GM21360 (cell line): ENCODE measurements at regions not wholly inside any gene's neighbourhood (a gene's known extent, or its start where the extent isn't known, plus 50 kb on each side); places are given as distances from the start of the nearest gene placed in this dataset.
A peak's percentile ranks its signal among the peaks of the same experiment; 100 is the strongest.
"Not testable (repeated sequence)": the region's sequence is repeated elsewhere in the genome, so short reads cannot be mapped to it uniquely, and the experiment has no call there.

Experiments
- ATAC-seq: cut with Tn5 transposase; IDR thresholded peaks from one replicate; pipeline ENCODE4 v1.9.1; 2021; ENCODE audit warnings: mild to moderate bottlenecking, moderate library complexity; ENCODE audit not compliant: unreplicated experiment

DNA sequence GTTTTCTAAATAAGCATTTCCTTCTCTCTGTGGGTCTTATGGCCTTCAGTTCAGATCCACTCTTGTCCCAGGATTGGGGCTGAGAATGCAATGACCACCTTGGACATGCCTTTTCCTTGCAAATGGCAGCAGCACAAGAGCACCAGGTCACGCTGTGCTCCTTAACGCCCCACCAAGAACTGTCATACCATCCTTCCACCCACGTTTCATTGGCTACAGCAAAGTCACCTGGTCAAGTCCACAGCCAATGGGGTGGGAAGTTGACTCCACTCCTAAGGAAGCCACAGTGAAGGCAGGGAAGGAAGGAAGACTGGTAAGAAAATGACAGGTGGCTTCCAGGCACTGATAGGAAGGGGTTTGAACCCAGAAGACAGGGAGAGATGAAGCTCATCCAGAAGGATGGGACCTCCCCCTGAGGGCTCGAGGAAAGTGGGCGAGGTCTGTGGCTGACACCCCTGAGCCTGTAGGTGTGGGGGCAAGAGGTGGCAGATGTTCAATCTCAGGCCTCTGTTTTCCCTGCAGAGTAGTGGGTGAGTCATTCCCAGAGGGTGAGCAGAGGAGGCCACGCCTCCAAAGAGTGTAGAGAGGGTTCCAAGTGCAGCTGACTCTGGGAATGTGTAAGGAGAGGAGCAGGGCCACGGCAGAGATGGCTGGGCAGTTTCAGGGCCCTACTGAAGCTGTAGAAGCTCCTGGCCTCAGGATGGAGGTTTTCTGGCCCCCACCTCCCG, 113.5 kb upstream of the VRK1 start:
- no peak for ATAC-seq

DNA sequence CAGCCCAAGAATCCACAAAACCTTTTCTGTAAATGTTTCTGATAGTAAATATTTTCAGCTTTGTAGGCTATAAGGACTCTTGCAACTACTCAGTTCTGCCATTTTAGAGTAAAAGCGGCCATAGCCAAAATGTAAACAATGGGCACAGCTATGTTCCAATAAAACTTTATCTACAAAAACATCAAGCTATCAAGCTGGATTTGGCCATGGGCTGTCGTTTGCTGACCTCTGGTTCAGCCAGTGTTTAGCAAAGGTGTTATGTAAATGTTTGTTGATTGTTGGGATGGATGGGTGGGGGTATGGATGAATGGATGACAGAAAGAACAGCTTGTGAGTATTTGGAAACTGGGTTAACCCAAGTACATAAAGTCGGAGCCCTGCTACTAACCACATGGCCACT, 111.1 kb upstream of the VRK1 start:
- no peak for ATAC-seq

DNA sequence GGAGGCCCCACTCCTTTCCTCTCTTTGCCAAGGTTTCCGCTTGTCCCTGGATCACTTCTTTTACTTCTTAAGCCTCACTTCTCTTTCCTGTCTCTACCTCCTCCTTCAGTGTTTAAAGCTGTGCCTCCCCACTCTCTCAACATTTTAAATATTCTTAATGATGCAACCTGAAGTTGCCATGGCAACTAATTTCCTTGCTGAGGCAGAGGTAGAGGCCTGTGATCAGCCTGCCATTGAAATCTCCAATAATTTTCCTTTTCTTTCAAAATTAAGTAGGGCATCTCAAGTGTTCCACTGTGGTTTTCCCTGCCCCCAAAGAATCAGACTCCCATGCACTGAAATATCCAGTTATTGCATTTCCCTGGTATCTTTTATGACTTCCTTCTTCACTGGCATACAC, 108.6 kb upstream of the VRK1 start:
- ATAC-seq = no peak

DNA sequence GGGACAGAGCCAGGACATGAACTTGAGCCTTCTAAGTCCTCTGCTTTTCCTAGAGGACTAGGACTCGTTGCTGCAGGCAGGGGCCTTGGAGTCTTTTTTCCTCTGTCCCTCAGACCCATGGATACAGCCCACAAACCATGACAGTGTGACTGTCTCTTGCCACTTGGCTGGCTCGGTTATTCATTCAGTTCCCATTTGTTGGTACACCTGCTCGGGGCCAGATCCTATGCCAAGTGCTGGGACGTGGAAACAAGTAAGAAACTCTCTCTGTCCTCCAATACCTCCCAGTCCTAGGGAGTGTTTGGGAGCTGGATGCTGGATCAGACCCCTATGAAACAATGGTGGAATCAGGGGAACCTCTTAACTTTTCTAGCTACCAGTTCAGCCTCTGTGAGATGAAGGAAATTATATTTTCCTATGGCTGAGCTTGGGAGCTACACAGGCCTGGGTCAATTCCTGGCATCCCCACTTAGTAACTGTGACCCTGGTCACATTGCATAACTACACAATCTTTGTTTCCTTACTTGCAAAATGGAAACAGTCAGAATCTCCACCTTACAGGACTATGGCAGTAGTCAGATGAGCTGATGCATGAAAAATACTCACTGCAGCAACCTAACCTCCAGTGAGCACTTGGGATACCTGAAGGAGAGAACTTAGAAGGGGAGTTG, 106.3 kb upstream of the VRK1 start:
- no peak for ATAC-seq

DNA sequence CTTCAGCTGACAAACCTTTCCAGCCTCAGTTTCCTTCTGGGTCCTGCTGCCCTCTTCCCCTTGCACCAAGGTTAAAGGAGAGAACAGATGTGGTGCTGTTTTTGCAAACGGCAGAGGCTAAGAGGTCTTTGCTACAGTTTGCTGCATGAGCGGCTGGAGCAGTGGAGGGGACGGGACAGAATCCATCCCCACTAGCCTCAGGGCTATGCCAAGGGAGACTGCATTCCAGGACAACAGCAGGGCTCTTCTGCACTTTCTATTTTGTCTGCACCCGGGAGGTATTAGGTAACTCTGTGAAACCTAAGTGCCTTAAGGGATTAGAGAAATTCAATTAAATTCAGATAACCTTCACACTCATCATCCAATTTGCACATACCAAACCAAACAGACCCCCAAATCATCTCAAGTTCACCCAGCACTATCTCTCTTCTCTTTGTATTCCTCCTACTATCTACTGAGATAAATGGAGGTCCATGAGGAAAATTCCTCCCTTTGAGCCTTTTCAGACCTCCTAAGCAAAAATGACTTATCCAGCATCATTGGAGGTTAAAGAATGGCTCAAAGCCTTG, 103.8 kb upstream of the VRK1 start:
- ATAC-seq = no peak

DNA sequence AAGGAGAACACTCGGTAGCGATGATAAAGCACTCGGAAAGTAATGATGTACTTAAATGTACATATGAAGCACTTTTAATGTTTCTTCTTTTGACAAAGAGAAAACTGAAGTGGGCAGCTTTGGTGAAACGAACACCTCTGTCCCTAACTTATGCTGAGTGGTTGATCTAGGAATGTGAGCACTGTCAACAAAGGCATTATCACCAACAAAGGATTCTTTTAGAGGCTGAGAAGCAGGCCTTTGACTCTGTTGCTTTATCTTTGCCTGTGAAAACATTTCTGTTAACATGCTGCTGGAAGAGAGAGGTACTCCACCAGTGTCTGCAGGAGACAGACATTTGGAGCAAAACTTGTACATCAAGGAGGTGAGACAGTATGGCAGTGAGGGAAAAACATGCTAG, 103.2 kb upstream of the VRK1 start:
- ATAC-seq = no peak

DNA sequence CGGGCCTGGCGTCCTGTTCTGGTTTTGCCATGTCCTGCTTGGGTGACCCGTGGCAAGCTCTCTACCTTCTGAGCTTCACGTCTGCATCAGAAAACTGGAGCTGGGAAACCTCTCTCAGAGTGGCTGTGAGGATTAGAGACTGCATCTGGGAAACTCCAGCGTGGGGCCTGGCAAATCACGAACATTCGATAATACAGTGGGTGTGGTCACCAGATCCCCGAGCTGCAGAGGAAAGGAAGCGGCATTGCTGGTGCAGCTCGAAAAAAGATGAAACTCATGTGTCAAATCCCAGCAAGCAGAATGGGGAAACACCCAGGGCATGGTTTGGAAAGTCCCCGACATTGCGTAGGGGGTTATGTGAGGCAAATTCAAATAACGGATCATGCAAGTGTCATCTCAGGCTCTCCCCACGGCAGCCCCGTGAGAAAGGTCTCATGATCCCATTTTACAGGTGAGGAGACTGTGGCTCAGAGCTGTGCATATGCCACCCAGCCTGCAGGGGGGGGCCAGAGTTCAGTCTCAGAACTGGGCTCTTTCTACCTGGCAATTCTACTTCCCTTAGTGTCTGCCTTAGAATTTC, 98.1 kb upstream of the VRK1 start:
- peak; percentile 87 for ATAC-seq

DNA sequence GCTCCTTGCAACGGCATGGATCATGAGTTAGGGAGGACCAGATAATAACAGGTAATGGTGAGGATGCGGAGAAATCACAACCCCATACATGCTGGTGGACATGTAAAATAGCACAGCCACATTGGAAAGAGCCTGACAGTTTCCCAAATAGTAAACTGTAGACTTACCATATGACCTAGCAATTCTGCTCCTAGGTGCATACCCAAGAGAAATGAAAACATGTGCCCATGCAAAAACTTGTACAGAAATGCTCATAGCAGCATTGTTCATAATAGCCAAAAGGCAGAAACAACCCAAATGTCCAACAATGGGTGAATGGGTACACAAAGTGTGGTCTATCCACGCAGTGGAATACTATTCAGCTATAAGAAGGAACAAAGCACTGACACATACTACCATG, 97.5 kb upstream of the VRK1 start:
- no peak for ATAC-seq

DNA sequence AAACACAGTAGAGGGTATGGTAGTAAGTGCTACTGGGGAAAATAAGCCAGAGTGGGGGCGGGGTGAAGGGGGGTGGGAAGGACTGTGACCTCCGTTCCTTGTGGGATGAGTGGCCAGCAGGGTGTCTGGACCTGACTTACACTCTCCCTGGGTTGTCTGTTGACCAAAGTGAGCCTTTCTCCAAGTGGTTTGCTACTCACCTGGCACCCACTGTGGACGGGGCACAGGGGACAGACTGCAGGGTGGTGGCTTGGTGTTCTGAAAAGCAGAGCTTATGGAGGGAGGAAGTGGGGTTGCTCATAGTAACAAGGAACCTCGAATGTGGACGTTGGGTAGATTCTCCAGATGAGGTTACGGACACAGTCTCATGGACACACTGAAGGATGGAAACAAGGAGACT, 94.4 kb upstream of the VRK1 start:
- no peak for ATAC-seq

DNA sequence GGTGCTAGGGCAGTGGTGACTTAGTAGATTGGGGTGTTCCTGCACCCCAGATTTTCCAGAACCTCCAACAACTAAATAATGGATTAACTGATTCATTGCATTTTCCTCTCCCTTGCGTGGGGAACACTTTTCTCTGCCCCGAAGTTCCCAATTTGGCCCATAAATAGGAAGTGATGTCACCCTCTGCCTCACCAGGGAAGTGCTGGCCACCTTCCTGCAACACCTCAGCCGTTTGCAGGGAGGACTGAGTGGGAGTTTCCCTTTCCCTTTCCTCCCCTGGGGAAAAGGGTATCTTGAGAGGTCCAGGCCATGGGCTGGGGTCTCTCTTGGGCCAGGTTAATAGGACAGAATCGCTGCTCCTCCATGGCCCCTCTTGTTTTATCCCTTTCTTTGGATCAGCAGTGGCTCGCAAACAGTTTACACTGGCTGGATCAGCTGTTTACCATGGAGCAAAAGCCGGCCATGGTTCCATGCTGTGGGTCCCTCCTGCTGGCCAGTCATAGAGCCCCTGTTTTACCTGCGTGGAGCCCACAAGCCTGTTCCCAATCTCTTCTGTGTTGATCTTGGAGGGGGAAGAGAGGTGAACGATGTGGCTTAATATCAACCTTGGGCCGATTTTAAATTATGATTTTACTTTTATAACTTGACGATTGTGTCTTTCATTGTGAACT, 91.6 kb upstream of the VRK1 start:
- ATAC-seq = no peak

DNA sequence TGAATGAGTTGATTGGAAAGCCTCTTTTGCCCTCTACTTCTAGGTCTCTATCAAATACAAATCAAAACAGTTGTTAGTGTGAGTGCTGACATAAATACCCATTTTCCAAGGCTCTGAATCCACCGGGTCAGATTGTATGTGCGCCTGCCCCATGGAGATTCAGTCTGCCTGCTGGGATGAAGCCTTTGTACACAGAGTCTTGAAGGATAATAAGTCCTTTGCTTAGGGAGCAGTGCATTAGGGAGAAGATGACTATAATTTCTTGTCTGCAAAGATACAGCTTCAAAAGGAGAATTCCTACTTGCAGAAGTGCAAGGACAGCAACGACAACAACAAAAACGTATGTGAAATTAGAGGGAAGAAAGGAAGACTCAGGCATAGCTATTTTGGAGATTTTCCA, 90.3 kb upstream of the VRK1 start:
- no peak for ATAC-seq

DNA sequence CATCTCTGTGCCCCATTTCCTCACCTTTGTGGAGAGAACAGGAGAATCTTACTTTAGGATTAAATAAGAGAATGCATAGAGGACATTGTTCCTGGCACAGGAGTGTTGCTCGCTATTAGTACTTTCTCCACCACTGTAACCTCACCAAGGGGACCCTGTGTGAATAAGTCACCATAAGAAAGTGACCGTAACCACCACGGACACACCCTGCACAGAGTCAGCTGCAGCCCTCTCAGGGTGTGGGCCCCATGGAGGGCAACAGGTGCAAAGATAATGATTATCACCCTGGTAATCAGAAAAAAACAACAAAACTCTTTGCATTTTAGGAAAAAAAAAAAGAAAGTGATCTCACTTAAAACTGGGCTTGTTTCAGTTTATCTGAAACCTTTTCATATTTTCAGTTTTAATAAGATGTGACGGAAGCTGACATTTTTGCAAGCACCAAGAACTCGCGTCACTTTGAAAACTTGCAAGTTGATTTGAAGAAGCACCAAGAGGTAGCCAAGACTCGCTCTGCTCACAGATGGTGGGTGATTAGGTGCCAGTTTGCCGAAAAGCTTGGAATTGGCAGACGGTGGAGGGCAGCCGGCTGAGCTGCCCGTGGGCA, 87.0 kb upstream of the VRK1 start:
- peak; percentile 48 for ATAC-seq

DNA sequence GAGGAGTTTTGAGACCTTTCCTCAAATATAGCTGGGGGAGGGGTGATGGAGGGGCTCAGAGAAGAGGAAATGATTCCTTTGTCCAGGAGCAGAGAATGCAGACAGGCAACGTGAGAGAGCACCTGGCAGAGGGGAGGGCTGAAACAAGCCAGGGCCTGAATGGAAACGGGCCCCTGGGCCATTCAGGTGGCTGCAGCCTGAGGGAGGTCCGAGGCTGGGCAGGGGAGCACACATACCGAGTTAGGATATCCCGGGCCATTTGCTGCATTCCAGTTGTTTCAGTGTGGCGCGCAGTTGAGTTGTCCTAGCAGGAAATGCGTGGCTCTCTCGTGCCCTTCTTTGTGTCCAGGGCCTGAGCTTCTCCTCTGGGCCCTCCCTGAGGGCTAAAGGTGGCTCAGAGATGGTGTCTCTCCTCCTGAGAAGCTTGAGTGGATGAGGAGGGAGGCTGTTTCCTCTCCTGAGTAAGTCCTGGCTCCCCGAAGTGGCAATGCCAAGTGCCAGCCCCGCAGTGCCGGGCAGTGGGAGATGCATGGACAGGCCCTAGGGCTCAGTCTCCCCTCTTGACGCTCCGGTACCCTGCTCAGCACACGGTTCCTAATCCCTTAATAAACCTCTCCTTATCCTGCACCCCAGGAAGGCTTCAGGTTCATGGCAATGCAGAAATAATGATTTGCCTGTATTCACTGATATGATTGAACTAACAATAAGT, 85.5 kb upstream of the VRK1 start:
- ATAC-seq = no peak

DNA sequence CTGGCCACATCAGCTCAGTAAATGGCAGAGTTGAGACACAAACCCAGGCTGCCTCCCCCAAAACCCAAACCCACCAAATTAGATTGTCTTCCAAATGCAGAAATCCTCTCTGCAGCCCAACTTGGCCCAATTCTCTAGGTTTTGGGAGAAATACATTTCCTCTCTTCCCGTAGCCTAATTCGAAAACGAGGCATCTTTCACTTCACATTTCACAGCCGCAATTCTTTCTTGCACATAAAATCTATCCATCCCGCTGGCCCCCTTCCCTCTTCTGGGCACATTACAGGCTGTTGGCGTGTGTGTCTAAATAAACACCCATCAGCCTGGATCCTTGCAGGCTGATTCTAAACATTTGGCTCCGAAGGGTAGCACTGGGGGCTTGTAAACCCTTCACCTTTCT, 83.8 kb upstream of the VRK1 start:
- no peak for ATAC-seq

DNA sequence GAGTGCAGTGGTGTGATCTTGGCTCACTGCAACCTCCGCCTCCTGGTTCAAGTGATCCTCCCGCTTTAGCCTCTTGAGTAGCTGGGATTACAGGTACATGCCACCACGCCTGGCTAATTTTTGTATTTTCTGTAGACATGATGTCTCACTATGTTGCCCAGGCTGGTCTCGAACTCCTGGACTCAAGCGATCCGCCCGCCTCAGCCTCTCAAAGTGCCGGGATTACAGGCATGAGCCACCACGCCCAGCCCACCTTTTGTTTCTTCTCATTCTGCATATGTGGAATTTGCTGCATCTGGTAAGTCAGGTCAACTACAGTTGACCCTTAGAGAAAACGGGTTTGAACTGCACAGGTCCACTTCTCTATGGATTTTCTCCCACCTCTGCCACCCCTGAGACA, 82.6 kb upstream of the VRK1 start:
- not testable (repeated sequence) for ATAC-seq

DNA sequence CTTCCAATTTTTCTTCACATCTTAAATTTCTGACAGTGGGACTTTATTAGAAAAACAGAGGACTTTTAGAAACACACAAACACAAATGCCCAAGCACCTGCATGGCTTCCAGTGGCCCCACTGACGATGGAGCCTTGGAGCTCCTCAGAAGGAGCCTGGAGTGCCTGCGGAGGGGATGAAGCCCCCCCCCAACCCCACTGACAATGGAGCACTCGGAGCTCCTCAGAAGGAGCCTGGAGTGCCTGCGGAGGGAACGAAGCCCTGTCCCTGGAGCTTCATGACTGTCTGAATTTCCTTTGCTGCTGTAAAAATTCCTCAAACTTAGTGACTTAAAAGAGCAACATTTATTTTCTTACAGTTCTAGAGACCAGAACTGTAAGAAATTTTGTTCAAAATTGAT, 80.1 kb upstream of the VRK1 start:
- ATAC-seq = no peak

DNA sequence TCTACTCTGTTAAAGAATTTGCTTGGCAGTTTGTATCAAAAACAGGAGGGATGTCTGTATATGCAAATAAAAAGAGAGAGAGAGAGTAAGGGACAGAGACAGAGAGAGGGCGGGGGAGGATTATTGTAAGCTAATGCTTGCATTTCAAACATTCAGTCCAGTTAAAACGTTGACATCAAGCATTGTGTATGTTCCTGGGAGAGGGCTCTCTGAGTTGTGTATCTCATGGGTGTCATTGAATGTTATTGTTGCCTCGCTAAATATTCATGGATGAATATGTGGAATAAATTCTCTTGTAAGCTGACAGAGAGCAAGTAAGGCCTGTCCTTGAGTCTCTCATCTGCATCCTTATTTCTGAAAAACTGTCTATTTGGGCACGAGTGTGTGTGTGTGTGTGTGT, 78.8 kb upstream of the VRK1 start:
- ATAC-seq = no peak

DNA sequence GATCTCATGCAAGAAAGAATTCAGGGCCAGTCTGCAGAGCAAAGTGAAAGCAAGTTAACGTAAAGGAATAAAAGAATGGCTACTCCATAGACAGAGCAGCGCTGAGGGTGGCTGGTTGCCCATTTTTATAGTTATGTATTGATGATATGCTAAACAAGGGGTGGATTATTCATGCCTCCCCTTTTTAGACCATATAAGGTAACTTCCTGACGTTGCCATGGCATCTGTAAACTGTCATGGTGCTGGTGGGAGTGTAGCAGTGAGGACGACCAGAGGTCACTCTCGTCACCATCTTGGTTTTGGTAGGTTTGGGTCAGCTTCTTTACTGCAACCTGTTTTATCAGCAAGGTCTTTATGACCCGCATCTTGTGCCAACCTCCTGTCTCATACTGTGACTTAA, 76.5 kb upstream of the VRK1 start:
- ATAC-seq = not testable (repeated sequence)

DNA sequence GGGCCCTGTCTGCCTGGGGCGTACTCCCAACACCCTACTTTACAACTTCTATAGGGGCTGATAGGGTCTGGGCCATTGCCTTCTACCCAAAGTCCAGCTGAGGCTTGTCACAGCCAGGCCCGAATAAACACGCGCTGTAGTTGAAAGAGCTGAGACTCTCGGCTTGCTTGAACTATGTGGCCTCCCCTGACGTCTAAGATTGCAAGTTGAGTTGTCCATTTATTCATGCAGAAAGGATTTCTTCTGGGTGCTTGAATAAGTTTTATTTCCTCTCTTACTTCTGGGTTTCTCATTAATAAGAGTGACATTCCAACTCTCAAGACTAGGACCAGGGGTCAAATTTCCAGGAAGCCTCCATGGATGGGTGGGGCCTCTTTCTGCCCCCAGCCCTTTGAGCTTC, 74.4 kb upstream of the VRK1 start:
- no peak for ATAC-seq

DNA sequence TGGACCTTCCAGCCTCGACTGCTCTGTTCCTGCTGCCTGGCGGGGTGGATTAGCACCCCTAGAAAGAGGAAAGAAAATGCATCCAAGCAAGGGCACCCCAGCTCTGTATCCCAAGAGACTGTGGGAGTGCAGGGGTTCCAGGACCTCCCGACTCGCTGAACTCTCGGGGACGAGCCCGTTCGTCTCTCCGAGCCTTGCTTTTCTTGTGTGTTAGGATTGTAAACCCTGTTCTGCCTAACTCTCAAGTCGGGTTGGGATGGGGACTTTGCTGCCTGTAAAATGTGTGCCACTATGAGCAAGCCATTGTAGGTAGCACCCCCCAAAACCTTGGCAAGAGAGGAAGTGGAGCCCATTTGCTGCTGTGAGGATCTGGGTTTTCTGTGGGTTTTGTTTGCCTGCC, 73.2 kb upstream of the VRK1 start:
- ATAC-seq = no peak

DNA sequence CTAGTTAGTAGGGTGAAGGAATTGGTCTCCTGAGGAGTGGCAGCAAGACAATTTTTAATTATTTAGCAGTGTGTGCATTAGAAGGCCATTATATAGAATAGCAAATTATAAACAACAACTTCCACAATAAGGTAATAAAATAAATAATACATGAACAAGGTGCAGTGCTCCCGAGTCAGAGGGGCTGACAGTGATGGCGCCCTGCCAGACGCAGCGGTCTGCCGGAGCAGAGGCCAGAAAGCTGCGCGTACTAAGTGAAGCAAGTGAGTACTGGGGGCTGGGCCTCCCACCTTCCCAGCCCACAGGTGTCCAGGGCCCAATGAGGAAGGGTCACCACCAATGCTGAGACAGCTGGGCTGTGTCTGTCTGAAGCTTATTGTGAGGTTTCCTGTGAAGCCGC, 72.0 kb upstream of the VRK1 start:
- no peak for ATAC-seq
